PC-9 (cell line): ENCODE measurements at regions not wholly inside any gene's neighbourhood (a gene's known extent, or its start where the extent isn't known, plus 50 kb on each side); places are given as distances from the start of the nearest gene placed in this dataset.
"Not testable (repeated sequence)": the region's sequence is repeated elsewhere in the genome, so short reads cannot be mapped to it uniquely, and the experiment has no call there.

ENCODE experiments used
- BruUV-seq: library from RNA; stranded (reverse); fragments of 400-500 nt; replicated peaks from 2 replicates; lab custom pipeline; 2021; lab: Mats Ljungman, UMichigan
- CTCF ChIA-PET: fragments of 300-600 bp; sonication (Branson Sonifier 250); formaldehyde crosslinking; loops from one replicate; lab custom pipeline; 2022; ENCODE audit warnings: antibody characterized with exemption; lab: Charles Lee
- POLR2A ChIA-PET: fragments of 300-600 bp; sonication (Branson Sonifier 250); formaldehyde crosslinking; loops from one replicate; lab custom pipeline; 2022; ENCODE audit warnings: antibody characterized with exemption; ENCODE audit not compliant: unreplicated experiment; lab: Charles Lee
- DNase-seq, 2 experiments: peaks; one replicate each; pipeline versions ENCODE4 v3.0.0 to v3.0.0-alpha.2; 2015 to 2022; ENCODE audit warnings: mixed read lengths in 1 of 2
- H2AFZ ChIP-seq: fragments of 200-600 bp; sonication (generic); 2 replicates; pipeline ENCODE4 v1.8.1; 2017; ENCODE audit warnings: antibody characterized with exemption
- H3F3A ChIP-seq: fragments of 200-600 bp; sonication (generic); 2 replicates; pipeline ENCODE4 v1.8.1; 2017; ENCODE audit warnings: antibody characterized with exemption, mild to moderate bottlenecking, low read depth; ENCODE audit not compliant: insufficient read depth
- H3K27ac ChIP-seq: fragments of 200-600 bp; sonication (generic); 2 replicates; pipeline ENCODE4 v1.6.1; 2016; ENCODE audit warnings: mixed run types
- H3K27me3 ChIP-seq: fragments of 200-600 bp; sonication (generic); 2 replicates; pipeline ENCODE4 v1.6.1; 2016; ENCODE audit warnings: low read depth, mixed run types; ENCODE audit not compliant: insufficient read depth
- H3K36me3 ChIP-seq: fragments of 200-600 bp; sonication (generic); 2 replicates; pipeline ENCODE4 v1.6.1; 2016; ENCODE audit warnings: low read depth, mixed run types
- H3K4me1 ChIP-seq: fragments of 200-600 bp; sonication (generic); replicated peaks from 2 replicates; pipeline ENCODE4 v1.6.1; 2016; ENCODE audit warnings: mixed run types; ENCODE audit not compliant: insufficient read depth
- H3K4me2 ChIP-seq: fragments of 200-600 bp; sonication (generic); 2 replicates; pipeline ENCODE4 v1.6.1; 2017; ENCODE audit warnings: mixed run types
- H3K4me3 ChIP-seq: fragments of 200-600 bp; sonication (generic); 2 replicates; pipeline ENCODE4 v1.6.1; 2016; ENCODE audit warnings: mixed run types
- H3K79me2 ChIP-seq: fragments of 200-600 bp; sonication (generic); 2 replicates; pipeline ENCODE4 v1.6.1; 2017; ENCODE audit warnings: low read depth, mixed run types
- H3K9me2 ChIP-seq: fragments of 200-600 bp; sonication (generic); 2 replicates; pipeline ENCODE4 v1.8.1; 2017; ENCODE audit warnings: mild to moderate bottlenecking; ENCODE audit not compliant: insufficient read depth
- H3K9me3 ChIP-seq: fragments of 200-600 bp; sonication (generic); 2 replicates; pipeline ENCODE4 v1.8.1; 2016; ENCODE audit warnings: low read depth; ENCODE audit not compliant: insufficient read depth
- H4K20me1 ChIP-seq: fragments of 200-600 bp; sonication (generic); 2 replicates; pipeline ENCODE4 v1.8.1; 2017; ENCODE audit not compliant: insufficient read depth
- EZH2 ChIP-seq: fragments of 200-600 bp; sonication (generic); IDR thresholded peaks from 2 replicates; pipeline ENCODE4 v1.8.0; 2017; ENCODE audit warnings: antibody characterized with exemption, low read depth
- intact Hi-C: fragments of 100-400 bp; cut with micrococcal nuclease; formaldehyde crosslinking; loops from one replicate; pipeline ENCODE4 v1.10.0; 2022; ENCODE audit not compliant: unreplicated experiment
- TF ChIP-seq, protein P1 (sequence below): fragments of 200-600 bp; sonication (generic); conservative IDR thresholded peaks from 2 replicates; pipeline ENCODE4 v1.6.1; 2017; ENCODE audit warnings: mixed run types, antibody characterized with exemption, mild to moderate bottlenecking, moderate library complexity

DNA sequence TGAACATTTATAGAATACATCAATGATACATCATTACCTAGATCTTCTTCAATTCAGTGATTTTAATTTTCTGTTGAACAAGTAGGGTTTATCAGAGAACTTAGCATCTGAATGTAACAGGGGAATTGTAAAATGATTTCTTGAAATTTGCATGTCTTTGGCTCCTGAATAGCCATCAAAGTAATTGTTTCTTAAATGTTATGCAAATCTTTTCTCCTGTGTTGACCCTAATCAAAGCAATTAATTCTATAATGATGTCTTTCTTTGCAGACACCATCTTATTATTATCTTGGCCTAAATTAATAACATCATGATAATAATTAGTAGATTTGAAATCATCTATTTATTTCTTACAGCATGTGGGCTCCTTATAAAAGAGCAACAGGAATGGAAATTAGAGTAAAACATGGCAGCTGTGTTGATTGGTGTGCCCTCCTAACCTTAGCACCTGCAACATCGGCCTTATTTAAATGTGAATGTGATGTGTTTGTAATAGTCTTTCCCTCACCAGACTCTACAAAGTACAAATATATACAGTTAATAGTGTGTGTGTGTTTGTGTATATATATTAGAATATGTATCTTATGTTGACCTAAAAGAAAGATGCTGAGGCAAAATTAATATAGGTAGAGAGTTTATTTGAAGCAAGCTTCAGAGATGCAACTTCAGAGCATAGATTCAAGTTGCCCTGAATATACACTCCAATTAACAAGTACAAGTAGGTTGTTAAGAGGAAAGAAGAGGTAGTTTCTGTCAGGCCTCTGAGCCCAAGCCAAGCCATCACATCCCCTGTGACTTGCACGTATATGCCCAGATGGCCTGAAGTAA, 328.0 kb upstream of the TECRL start:
- no peak overlapping the region for H3K4me2 ChIP-seq
- CTCF ChIA-PET = no interaction called here
- BruUV-seq = no TSS peak
- DNase-seq = no peak
- H3K4me1 ChIP-seq = no peaks in the 10 kb centered on the region
- H3K9me3 ChIP-seq = no peaks in the 10 kb centered on the region
- H3K27me3 ChIP-seq = no peaks in the 10 kb centered on the region
- H3K27ac ChIP-seq = no peak overlapping the region
- TF ChIP-seq, protein P1, sequence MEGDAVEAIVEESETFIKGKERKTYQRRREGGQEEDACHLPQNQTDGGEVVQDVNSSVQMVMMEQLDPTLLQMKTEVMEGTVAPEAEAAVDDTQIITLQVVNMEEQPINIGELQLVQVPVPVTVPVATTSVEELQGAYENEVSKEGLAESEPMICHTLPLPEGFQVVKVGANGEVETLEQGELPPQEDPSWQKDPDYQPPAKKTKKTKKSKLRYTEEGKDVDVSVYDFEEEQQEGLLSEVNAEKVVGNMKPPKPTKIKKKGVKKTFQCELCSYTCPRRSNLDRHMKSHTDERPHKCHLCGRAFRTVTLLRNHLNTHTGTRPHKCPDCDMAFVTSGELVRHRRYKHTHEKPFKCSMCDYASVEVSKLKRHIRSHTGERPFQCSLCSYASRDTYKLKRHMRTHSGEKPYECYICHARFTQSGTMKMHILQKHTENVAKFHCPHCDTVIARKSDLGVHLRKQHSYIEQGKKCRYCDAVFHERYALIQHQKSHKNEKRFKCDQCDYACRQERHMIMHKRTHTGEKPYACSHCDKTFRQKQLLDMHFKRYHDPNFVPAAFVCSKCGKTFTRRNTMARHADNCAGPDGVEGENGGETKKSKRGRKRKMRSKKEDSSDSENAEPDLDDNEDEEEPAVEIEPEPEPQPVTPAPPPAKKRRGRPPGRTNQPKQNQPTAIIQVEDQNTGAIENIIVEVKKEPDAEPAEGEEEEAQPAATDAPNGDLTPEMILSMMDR = no peak
- TF ChIP-seq EZH2 = no peak
- no peak overlapping the region for H3K4me3 ChIP-seq
- no peaks in the 10 kb centered on the region for H3K79me2 ChIP-seq
- H3K9me2 ChIP-seq = no peaks in the 10 kb centered on the region
- no peaks in the 10 kb centered on the region for H3K36me3 ChIP-seq
- H3F3A ChIP-seq = no peaks in the 10 kb centered on the region
- no peak overlapping the region for H2AFZ ChIP-seq
- no peaks in the 10 kb centered on the region for H4K20me1 ChIP-seq
- POLR2A ChIA-PET = no interaction called here
- intact Hi-C loops = no loop called here

- Histone ChIP-seq H3K4me1 (no peaks in the 10 kb centered on the region), H3F3A (no peaks in the 10 kb centered on the region), H3K36me3 (no peaks in the 10 kb centered on the region), H2AFZ (no peak overlapping the region), H3K79me2 (no peaks in the 10 kb centered on the region), H3K4me2 (no peak overlapping the region), H3K9me2 (no peaks in the 10 kb centered on the region), H3K4me3 (no peak overlapping the region), H3K27ac (no peak overlapping the region), H4K20me1 (no peaks in the 10 kb centered on the region), H3K9me3 (no peaks in the 10 kb centered on the region), H3K27me3 (no peaks in the 10 kb centered on the region)
- ChIA-PET POLR2A (no interaction called here), CTCF (no interaction called here)
- DNase-seq = no peak
- TF ChIP-seq EZH2 = no peak
- TF ChIP-seq, protein P1 = no peak
- intact Hi-C loops = no loop called here
- no TSS peak for BruUV-seq
Observed at GRCh38 chr4:64729561-64729960, 320.3 kb upstream of the TECRL start.

GRCh38 chr4:64727960-64728359, 318.7 kb upstream of the TECRL start:
- Histone ChIP-seq H3K4me3 (no peak overlapping the region), H3K4me2 (no peak overlapping the region), H3K9me2 (no peaks in the 10 kb centered on the region), H3K27ac (no peak overlapping the region), H2AFZ (no peak overlapping the region), H3K79me2 (no peaks in the 10 kb centered on the region), H4K20me1 (no peaks in the 10 kb centered on the region), H3K4me1 (no peaks in the 10 kb centered on the region), H3F3A (no peaks in the 10 kb centered on the region), H3K9me3 (no peaks in the 10 kb centered on the region), H3K27me3 (no peaks in the 10 kb centered on the region), H3K36me3 (no peaks in the 10 kb centered on the region)
- ChIA-PET POLR2A (no interaction called here), CTCF (no interaction called here)
- intact Hi-C loops = no loop called here
- TF ChIP-seq, protein P1 = no peak
- no peak for TF ChIP-seq EZH2
- DNase-seq = no peak
- no TSS peak for BruUV-seq

DNA sequence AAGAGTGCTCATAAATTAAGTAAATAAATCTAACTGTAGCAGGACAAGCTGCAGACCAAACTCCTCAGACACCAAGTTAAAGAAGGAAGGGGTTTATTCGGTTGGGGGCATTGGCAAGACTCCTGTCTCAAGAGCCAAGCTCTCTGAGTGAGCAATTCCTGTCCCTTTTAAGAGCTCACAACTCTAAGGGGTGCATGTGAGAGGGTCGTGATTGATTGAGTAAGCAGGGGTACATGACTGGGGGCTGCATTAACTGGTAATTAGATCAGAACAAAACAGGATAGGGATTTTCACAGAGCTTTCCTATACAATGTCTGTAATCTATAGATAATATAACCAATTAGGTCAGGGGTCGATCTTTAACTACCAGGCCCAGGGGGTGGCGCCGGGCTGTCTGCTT, 318.1 kb upstream of the TECRL start:
- DNase-seq, H4K20me1 ChIP-seq, H2AFZ ChIP-seq, H3K9me2 ChIP-seq, POLR2A ChIA-PET, CTCF ChIA-PET, H3K27me3 ChIP-seq, H3K79me2 ChIP-seq, intact Hi-C loops, H3K4me3 ChIP-seq, H3K4me1 ChIP-seq, H3F3A ChIP-seq, H3K4me2 ChIP-seq, H3K9me3 ChIP-seq, BruUV-seq, H3K27ac ChIP-seq, H3K36me3 ChIP-seq: not testable (repeated sequence)
